H1 (cell line): ENCODE measurements at regions not wholly inside any gene's neighbourhood (a gene's known extent, or its start where the extent isn't known, plus 50 kb on each side); places are given as distances from the start of the nearest gene placed in this dataset.

Source experiments
- CTCF ChIA-PET: fragments of 300-600 bp; sonication (Branson Sonifier 250); formaldehyde crosslinking; loops from one replicate; lab custom pipeline; 2021; ENCODE audit not compliant: partially characterized antibody; lab: Charles Lee
- POLR2A ChIA-PET: fragments of 300-600 bp; sonication (Branson Sonifier 250); formaldehyde crosslinking; loops from one replicate; lab custom pipeline; 2021; ENCODE audit warnings: inconsistent platforms; ENCODE audit not compliant: partially characterized antibody; lab: Charles Lee
- DNase-seq, 2 experiments: peaks; one replicate each; pipeline versions ENCODE4 v3.0.0 to v3.0.0-alpha.2; 2010 to 2022; ENCODE audit warnings: low spot score in 2 of 2, low read depth in 1 of 2, mixed read lengths in 1 of 2
- FAIRE-seq: peaks from 2 replicates; lab custom pipeline; 2011; peaks lifted over from hg19 to GRCh38; lab: Jason Lieb, UNC
- H2AFZ ChIP-seq: 2 replicates; pipeline ENCODE4 v1.8.1; 2012; ENCODE audit warnings: low read length, inconsistent platforms
- H2AK5ac ChIP-seq: 2 replicates; pipeline ENCODE4 v1.6.1; 2013; ENCODE audit warnings: low read depth, low read length
- H2BK120ac ChIP-seq: replicated peaks from 2 replicates; pipeline ENCODE3; 2013; ENCODE audit warnings: low read depth, low read length, inconsistent platforms
- H2BK12ac ChIP-seq: 2 replicates; pipeline ENCODE4 v1.6.1; 2013; ENCODE audit warnings: low read depth, low read length
- H2BK15ac ChIP-seq: 2 replicates; pipeline ENCODE4 v1.6.1; 2013; ENCODE audit warnings: low read length
- H2BK20ac ChIP-seq: 2 replicates; pipeline ENCODE4 v1.6.1; 2013; ENCODE audit warnings: low read length
- H2BK5ac ChIP-seq: 2 replicates; pipeline ENCODE4 v1.6.1; 2013; ENCODE audit warnings: low read depth, low read length
- H3K14ac ChIP-seq: 2 replicates; pipeline ENCODE4 v1.6.1; 2013; ENCODE audit warnings: inconsistent platforms; ENCODE audit not compliant: insufficient read length
- H3K18ac ChIP-seq: 2 replicates; pipeline ENCODE4 v1.6.1; 2013; ENCODE audit warnings: low read length; ENCODE audit errors: extremely low read depth
- H3K23ac ChIP-seq: 2 replicates; pipeline ENCODE4 v1.6.1; 2013; ENCODE audit warnings: inconsistent platforms; ENCODE audit not compliant: insufficient read length
- H3K23me2 ChIP-seq: 2 replicates; pipeline ENCODE4 v1.6.1; 2013; ENCODE audit warnings: low read depth, low read length
- H3K27ac ChIP-seq: 2 replicates; pipeline ENCODE4 v1.6.1; 2011; ENCODE audit warnings: low read depth, low read length, inconsistent platforms
- H3K27me3 ChIP-seq, 4 experiments: replicated peaks in 1 of 4; 1 replicate in 1 of 4; 2 replicates in 3 of 4; pipeline versions ENCODE4 v1.6.1 to v1.8.1; 2011 to 2013; ENCODE audit warnings: low read length in 3 of 4, mild to moderate bottlenecking in 3 of 4, inconsistent platforms in 2 of 4, mixed read lengths in 2 of 4, moderate library complexity in 1 of 4; ENCODE audit not compliant: control insufficient read depth in 3 of 4, insufficient read depth in 3 of 4; ENCODE audit errors: extremely low read depth in 1 of 4
- H3K36me3 ChIP-seq, 4 experiments: 2 replicates each; pipeline versions ENCODE4 v1.6.1 to v1.8.1; 2011 to 2013; ENCODE audit warnings: mild to moderate bottlenecking in 4 of 4, low read length in 3 of 4, moderate library complexity in 2 of 4, control low read depth in 1 of 4, inconsistent platforms in 1 of 4; ENCODE audit not compliant: insufficient read depth in 4 of 4, control insufficient read depth in 2 of 4
- H3K4ac ChIP-seq: replicated peaks from 2 replicates; pipeline ENCODE3; 2013; ENCODE audit warnings: low read length, low read depth, mixed read lengths, inconsistent platforms; ENCODE audit not compliant: insufficient read length
- H3K4me1 ChIP-seq, 4 experiments: replicated peaks in 1 of 4; 1 replicate in 1 of 4; 2 replicates in 3 of 4; pipeline versions ENCODE4 v1.6.1 to v1.8.1; 2011 to 2013; ENCODE audit warnings: low read length in 3 of 4, inconsistent platforms in 2 of 4, mixed read lengths in 1 of 4; ENCODE audit not compliant: insufficient read depth in 4 of 4, control insufficient read depth in 3 of 4
- H3K4me2 ChIP-seq, 2 experiments: 2 replicates each; pipeline versions ENCODE4 v1.6.1 to v1.8.1; 2011 to 2013; ENCODE audit warnings: low read depth in 2 of 2, low read length in 2 of 2, control low read depth in 1 of 2, inconsistent platforms in 1 of 2, mild to moderate bottlenecking in 1 of 2; ENCODE audit not compliant: insufficient read depth in 1 of 2
- H3K4me3 ChIP-seq, 4 experiments: fragments of 200-600, 300-600 bp in 1 of 4; sonication (generic), shearing (Covaris generic), sonication (Bioruptor Twin) in 1 of 4; 2 replicates each; pipeline versions ENCODE4 v1.5.1 to v1.8.1; 2011 to 2016; ENCODE audit warnings: low read length in 4 of 4, low read depth in 3 of 4, control low read depth in 2 of 4, inconsistent platforms in 2 of 4, mild to moderate bottlenecking in 2 of 4, mixed read lengths in 1 of 4, moderate library complexity in 1 of 4; ENCODE audit not compliant: insufficient read depth in 2 of 4; ENCODE audit errors: extremely low read depth in 1 of 4
- H3K56ac ChIP-seq: replicated peaks from 2 replicates; pipeline ENCODE3; 2013; ENCODE audit warnings: low read depth, mild to moderate bottlenecking, mixed read lengths, low read length, inconsistent platforms; ENCODE audit not compliant: insufficient read length
- H3K79me1 ChIP-seq: 2 replicates; pipeline ENCODE4 v1.6.1; 2013; ENCODE audit warnings: low read depth, low read length, control low read depth
- H3K79me2 ChIP-seq, 2 experiments: 2 replicates each; pipeline versions ENCODE4 v1.6.1 to v1.8.1; 2012 to 2013; ENCODE audit warnings: low read length in 2 of 2, mild to moderate bottlenecking in 2 of 2, inconsistent platforms in 1 of 2; ENCODE audit not compliant: insufficient read depth in 2 of 2, control insufficient read depth in 1 of 2
- H3K9ac ChIP-seq, 4 experiments: replicated peaks in 1 of 4; 1 replicate in 1 of 4; 2 replicates in 3 of 4; pipeline versions ENCODE4 v1.6.1 to v1.8.1; 2011 to 2013; ENCODE audit warnings: low read depth in 3 of 4, low read length in 3 of 4, control low read depth in 2 of 4, mild to moderate bottlenecking in 2 of 4, moderate library complexity in 2 of 4, inconsistent platforms in 1 of 4; ENCODE audit errors: extremely low read depth in 1 of 4
- H3K9me3 ChIP-seq, 2 experiments: 2 replicates each; pipeline versions ENCODE4 v1.6.1 to v1.8.1; 2012 to 2013; ENCODE audit warnings: mild to moderate bottlenecking in 2 of 2, moderate library complexity in 2 of 2, control low read depth in 1 of 2, inconsistent platforms in 1 of 2, low read depth in 1 of 2, low read length in 1 of 2, mixed read lengths in 1 of 2; ENCODE audit not compliant: insufficient read depth in 2 of 2
- H4K20me1 ChIP-seq, 2 experiments: replicated peaks in 1 of 2; 2 replicates each; pipeline versions ENCODE3 to v1.8.1; 2011 to 2013; ENCODE audit warnings: inconsistent platforms in 2 of 2, low read length in 2 of 2, mild to moderate bottlenecking in 1 of 2; ENCODE audit not compliant: insufficient read depth in 2 of 2, control insufficient read depth in 1 of 2
- H4K5ac ChIP-seq: 2 replicates; pipeline ENCODE4 v1.6.1; 2013; ENCODE audit warnings: low read length, low read depth, mixed read lengths, inconsistent platforms; ENCODE audit not compliant: insufficient read length
- H4K8ac ChIP-seq: 2 replicates; pipeline ENCODE4 v1.8.0; 2013; ENCODE audit warnings: mild to moderate bottlenecking, moderate library complexity, low read length, inconsistent platforms; ENCODE audit not compliant: insufficient read depth; ENCODE audit errors: extremely low read depth
- H4K91ac ChIP-seq: replicated peaks from 2 replicates; pipeline ENCODE3; 2013; ENCODE audit warnings: low read length, mixed read lengths, inconsistent platforms; ENCODE audit not compliant: insufficient read length
- EGR1 ChIP-seq: IDR thresholded peaks from 2 replicates; pipeline ENCODE4 v1.6.1; 2011; ENCODE audit warnings: low read depth, low read length, borderline replicate concordance
- FOSL1 ChIP-seq: IDR thresholded peaks from 2 replicates; pipeline ENCODE4 v1.6.1; 2011; ENCODE audit warnings: mild to moderate bottlenecking, low read depth, low read length, moderate library complexity; ENCODE audit not compliant: insufficient read depth
- JUND ChIP-seq: IDR thresholded peaks from 2 replicates; pipeline ENCODE4 v1.6.1; 2011; ENCODE audit warnings: mild to moderate bottlenecking, improper control_type of control experiment, low read length
- RBBP5 ChIP-seq: IDR thresholded peaks from 2 replicates; pipeline ENCODE4 v1.7.1; 2012; ENCODE audit warnings: low read depth, mild to moderate bottlenecking, inconsistent platforms, low read length, moderate library complexity, borderline replicate concordance
- WGBS, 2 experiments: shearing (Covaris generic) in 1 of 2; methylation state at CpG; one replicate each; pipeline versions ENCODE4 v1.1.6 to v1.1.7; 2013 to 2015; ENCODE audit warnings: low lambda C conversion rate in 2 of 2, mixed read lengths in 2 of 2, inconsistent platforms in 1 of 2, low coverage in 1 of 2, missing lambda C conversion rate in 1 of 2; ENCODE audit not compliant: insufficient replicate concordance in 2 of 2, insufficient coverage in 1 of 2, insufficient read length in 1 of 2; ENCODE audit errors: extremely low coverage in 1 of 2, missing lambda C conversion rate in 1 of 2; 5-methylcytosine and 5-hydroxymethylcytosine counted together
- TF ChIP-seq, protein P1 (sequence below), 3 experiments: IDR thresholded peaks; 1 replicate in 2 of 3; 2 replicates in 1 of 3; pipeline versions ENCODE4 v1.5.1 to v1.6.1; 2011; ENCODE audit warnings: low read length in 3 of 3, mild to moderate bottlenecking in 3 of 3, inconsistent platforms in 2 of 3, low read depth in 1 of 3, moderate library complexity in 1 of 3; ENCODE audit not compliant: insufficient read depth in 1 of 3; ENCODE audit errors: control extremely low read depth in 1 of 3
- TF ChIP-seq, protein P2 (sequence below): IDR thresholded peaks from 2 replicates; pipeline ENCODE4 v1.6.1; 2011; ENCODE audit warnings: low read depth, mild to moderate bottlenecking, low read length; ENCODE audit not compliant: insufficient read depth

DNA sequence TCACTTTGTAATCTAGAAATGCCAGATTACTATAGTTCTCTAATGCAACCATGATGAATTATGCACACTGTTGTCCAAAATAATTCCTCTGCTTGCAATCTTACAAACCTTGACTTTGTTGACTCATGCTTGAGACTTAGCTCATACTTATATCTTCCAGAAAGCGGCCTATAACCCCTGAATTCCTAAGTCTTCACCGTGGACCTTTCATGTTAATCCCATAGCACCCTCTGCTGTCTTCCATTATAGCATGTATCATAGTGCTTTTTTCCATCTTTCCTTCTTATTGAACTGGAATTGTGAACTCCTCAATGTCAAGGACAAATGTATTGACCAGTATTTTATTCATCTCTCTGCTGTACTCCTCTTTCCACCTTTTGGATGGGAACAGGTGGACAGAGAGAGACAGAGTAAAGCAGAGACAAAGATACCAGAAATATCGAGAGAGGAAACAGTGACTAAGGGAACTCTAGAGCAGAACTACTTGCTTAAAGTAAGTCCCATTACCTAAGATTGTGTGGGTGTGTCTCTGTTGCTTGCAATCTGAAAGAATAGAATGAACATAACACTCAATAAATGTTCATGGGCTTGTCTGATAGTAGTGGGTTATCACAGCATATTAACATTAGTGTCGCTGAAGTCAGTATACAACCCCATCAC, 110.0 kb downstream of the LURAP1L start:
- H2BK15ac ChIP-seq = no peak overlapping the region
- H3K79me2 ChIP-seq = peaks cover 0 to 3% of the 10 kb centered on the region in 2 experiments; a peak in 1 of 4 replicates
- no peak overlapping the region for H4K8ac ChIP-seq
- no peak overlapping the region for H3K27ac ChIP-seq
- H3K36me3 ChIP-seq = no peaks in the 10 kb centered on the region
- no peaks in the 10 kb centered on the region for H4K20me1 ChIP-seq
- H3K4me1 ChIP-seq = 0 out of 7 replicates have a peak, but pooled peaks cover 0 to 2% (median 0%) of the 10 kb centered on the region in 4 experiments
- no peak overlapping the region for H3K4me3 ChIP-seq
- no peaks in the 10 kb centered on the region for H3K79me1 ChIP-seq
- H2AFZ ChIP-seq = 0 out of 2 replicates have a peak overlapping the region, but pooled peaks have one; percentile 57
- H3K9ac ChIP-seq = no peak overlapping the region
- no peak overlapping the region for H4K5ac ChIP-seq
- WGBS, 2 experiments = 90% methylated on average over 4 of the region's 4 CpGs; no CpG with 5 or more reads in 1 of the 2 experiments
- H2BK20ac ChIP-seq = no peak overlapping the region
- H3K9me3 ChIP-seq = no peaks in the 10 kb centered on the region
- POLR2A ChIA-PET = no interaction called here
- no peaks in the 10 kb centered on the region for H3K23me2 ChIP-seq
- no peak overlapping the region for H2BK120ac ChIP-seq
- no peak overlapping the region for H2BK5ac ChIP-seq
- DNase-seq (no peak), FAIRE-seq (peak; percentile 48)
- H4K91ac ChIP-seq = no peak overlapping the region
- no peak overlapping the region for H3K18ac ChIP-seq
- H3K14ac ChIP-seq = no peak overlapping the region
- H3K23ac ChIP-seq = no peak overlapping the region
- H2AK5ac ChIP-seq = no peak overlapping the region
- no peak overlapping the region for H3K56ac ChIP-seq
- no peak overlapping the region for H3K4ac ChIP-seq
- CTCF ChIA-PET = interaction anchor here (0.6 to 1.7 kb wide), 11 partner anchors 15 to 322 kb away, joined by 3 to 10 read pairs (median 4); no protein-coding TSS in a partner anchor
- no peaks in the 10 kb centered on the region for H3K27me3 ChIP-seq
- no peak overlapping the region for H2BK12ac ChIP-seq
- no peak overlapping the region for H3K4me2 ChIP-seq
- TF ChIP-seq RBBP5 = no peak
- TF ChIP-seq, protein P1, sequence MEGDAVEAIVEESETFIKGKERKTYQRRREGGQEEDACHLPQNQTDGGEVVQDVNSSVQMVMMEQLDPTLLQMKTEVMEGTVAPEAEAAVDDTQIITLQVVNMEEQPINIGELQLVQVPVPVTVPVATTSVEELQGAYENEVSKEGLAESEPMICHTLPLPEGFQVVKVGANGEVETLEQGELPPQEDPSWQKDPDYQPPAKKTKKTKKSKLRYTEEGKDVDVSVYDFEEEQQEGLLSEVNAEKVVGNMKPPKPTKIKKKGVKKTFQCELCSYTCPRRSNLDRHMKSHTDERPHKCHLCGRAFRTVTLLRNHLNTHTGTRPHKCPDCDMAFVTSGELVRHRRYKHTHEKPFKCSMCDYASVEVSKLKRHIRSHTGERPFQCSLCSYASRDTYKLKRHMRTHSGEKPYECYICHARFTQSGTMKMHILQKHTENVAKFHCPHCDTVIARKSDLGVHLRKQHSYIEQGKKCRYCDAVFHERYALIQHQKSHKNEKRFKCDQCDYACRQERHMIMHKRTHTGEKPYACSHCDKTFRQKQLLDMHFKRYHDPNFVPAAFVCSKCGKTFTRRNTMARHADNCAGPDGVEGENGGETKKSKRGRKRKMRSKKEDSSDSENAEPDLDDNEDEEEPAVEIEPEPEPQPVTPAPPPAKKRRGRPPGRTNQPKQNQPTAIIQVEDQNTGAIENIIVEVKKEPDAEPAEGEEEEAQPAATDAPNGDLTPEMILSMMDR (IDR thresholded peaks at IDR 0.05; ENCODE audit: control extremely low read depth in 1 of 3, insufficient read depth in 1 of 3, low read depth in 1 of 3, low read length in 3 of 3) = peak in 2 of 3 experiments; percentile 47 to 52; a peak in 2 of 4 replicates
- TF ChIP-seq, protein P2, sequence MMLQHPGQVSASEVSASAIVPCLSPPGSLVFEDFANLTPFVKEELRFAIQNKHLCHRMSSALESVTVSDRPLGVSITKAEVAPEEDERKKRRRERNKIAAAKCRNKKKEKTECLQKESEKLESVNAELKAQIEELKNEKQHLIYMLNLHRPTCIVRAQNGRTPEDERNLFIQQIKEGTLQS = no peak
- no peak for TF ChIP-seq JUND
- TF ChIP-seq FOSL1 = no peak
- TF ChIP-seq EGR1 = no peak
